GM18867 (cell line): ENCODE measurements at regions not wholly inside any gene's neighbourhood (a gene's known extent, or its start where the extent isn't known, plus 50 kb on each side); places are given as distances from the start of the nearest gene placed in this dataset.

Experiments
- ATAC-seq: cut with Tn5 transposase; IDR thresholded peaks from one replicate; pipeline ENCODE4 v1.9.1; 2021; ENCODE audit warnings: mild to moderate bottlenecking, moderate library complexity; ENCODE audit not compliant: unreplicated experiment

DNA sequence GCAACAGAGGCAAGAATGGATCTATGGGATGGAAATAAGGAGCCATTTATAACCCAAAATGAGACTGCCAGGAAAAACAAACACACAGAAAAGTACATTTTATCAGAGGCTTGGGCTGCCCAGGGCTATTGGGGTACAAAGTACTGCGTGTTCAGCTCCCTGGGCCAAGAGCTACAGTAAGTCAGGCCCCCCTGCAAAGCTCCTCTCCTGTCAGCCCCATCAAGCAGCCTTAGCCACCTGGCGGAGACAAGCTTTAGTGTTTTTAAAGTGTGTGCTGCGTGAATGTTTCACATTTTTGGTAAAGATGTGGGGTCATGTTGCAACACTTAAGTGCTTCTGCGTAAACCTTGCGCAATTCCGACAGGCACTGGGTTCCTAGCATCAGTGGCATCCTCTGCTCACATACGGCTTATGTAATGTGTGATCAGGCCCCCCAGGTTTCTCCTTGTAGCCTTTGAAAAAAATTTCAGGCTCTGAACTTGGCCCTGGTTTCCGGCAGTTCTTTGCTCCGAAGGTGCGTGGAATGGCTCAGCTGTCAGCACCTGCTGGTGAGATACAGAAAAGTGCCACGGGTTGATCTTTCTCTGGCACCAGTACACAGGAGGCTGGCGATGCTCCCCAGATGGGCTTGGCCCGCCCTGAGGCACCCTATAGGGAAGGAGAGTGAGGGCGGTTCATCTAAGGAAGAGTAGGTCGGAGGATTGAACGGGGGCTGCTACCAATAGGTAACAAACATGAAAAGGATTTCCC, 198.7 kb upstream of the EEA1 start:
- no peak for ATAC-seq

DNA sequence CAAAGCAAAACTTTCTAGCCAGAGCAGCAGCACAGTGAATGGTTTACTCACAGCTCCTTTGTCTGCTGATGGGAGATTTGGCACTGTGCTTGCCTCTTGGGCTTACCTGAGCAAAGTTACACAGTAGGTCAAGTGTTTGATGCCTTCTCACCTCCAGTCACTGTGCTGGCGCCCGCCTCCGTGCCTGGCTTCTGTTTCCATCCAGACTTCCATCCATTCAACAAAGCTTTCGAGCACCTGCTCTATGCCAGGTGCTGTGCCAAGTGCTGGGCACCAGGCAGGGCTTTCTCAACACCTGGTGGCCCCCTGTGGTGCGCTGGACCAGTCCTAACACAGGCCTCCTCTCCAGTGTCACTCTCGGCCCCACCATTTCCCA, 199.2 kb upstream of the EEA1 start:
- no peak for ATAC-seq

- ATAC-seq: no peak
Measured at GRCh38 chr12:93130366-93131054, 201.4 kb upstream of the EEA1 start.

DNA sequence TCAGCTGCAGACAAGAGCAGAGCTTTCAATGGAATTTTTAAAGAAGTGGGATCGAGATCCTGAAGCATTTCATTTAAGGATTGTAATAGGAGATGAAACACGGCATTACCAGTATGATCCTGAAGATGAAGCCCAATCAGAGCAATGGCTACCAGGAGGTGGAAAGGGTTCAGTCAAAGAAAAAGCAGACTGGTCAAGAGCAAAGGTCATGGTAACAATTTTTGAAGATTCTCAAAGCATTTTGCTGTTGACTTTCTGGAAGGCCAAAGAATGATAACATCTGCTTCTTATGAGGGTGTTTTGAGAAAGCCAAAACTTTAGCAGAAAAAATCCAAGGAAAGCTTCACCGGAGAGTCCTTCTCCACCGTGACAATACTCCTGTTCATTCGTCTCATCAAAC, 204.3 kb upstream of the EEA1 start:
- no peak for ATAC-seq

- ATAC-seq: no peak
Measured at GRCh38 chr12:93134175-93134890, 205.2 kb upstream of the EEA1 start.

GRCh38 chr12:93134893-93135285, 205.8 kb upstream of the EEA1 start:
- no peak for ATAC-seq

DNA sequence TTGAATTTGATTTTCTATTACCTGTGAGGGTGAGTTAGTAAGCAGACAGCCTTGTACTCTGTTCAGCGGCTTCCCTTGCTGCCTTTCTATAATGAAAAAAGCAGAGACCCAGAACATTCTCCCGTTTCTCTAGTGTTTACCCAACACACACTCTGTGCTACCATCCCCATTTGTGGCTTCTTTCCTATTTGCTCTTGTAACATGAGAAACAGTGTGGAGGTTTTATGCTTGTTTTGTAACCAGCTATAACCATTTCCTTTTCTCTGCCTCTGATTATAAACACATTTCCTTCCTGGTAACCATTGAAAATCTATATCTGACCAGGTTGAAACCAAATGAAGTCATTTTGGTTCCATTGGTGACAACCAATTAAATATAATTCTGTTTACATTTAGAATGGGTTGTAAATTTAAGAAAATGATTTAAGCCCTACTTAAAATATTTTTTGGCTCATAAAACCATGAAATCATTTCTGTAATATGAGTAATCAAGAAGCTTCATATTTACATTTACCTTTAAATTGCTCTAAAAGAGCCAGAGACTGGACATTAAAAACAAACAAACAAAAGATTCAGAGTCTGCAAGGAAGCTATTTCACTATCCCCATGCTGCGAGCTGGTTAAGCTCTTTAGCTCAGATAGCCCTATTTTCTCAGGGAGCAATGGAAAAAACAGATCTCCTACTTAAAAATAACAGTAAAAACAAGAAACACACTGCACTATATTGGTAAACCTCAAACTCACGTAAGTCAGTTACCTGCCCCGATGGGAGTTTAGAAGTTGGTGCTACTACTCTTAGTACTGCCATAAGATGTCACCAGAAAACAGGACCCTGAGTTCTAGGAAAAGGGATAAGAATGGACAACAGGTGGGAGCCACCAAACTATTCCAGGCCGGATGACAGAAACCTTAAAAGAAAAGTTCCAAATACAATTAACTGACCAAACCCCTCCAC, 206.5 kb upstream of the EEA1 start:
- no peak for ATAC-seq

DNA sequence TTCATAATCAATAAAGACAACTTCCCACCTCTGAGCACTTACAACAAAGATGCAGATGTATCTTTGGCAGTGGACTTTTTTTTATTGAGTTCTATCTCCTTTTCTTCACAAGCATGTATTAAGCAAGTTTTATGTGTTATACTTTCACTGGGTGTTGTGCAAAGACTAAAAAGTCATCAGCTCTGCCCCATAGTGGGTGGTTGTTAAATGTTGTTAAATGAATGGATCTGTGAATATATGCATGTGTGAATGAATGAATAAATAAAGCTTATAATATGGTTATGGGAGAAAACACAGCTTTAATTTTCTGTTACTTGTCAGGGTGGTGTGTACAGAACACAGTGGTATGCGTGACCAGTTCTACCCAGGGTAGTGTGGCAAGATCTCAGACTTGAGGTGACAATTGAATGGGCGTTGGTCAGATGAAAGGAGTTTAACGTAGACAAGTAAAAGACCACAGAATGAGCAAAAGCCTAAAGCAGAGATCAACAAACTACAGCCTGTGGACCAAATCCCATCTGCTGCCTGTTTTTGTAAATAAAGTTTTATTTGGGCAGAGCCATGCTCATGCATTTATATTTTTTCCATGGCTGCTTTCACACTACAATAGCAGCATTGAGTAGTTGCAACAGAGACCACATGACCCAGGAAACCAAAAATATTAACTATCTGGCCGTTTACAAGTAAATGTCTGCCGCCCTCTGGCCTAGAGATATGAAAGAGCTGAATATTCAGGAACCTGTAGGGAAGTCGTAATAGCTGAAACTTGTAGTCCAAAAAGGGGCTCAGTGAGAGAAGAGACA, 207.4 kb upstream of the EEA1 start:
- no peak for ATAC-seq

DNA sequence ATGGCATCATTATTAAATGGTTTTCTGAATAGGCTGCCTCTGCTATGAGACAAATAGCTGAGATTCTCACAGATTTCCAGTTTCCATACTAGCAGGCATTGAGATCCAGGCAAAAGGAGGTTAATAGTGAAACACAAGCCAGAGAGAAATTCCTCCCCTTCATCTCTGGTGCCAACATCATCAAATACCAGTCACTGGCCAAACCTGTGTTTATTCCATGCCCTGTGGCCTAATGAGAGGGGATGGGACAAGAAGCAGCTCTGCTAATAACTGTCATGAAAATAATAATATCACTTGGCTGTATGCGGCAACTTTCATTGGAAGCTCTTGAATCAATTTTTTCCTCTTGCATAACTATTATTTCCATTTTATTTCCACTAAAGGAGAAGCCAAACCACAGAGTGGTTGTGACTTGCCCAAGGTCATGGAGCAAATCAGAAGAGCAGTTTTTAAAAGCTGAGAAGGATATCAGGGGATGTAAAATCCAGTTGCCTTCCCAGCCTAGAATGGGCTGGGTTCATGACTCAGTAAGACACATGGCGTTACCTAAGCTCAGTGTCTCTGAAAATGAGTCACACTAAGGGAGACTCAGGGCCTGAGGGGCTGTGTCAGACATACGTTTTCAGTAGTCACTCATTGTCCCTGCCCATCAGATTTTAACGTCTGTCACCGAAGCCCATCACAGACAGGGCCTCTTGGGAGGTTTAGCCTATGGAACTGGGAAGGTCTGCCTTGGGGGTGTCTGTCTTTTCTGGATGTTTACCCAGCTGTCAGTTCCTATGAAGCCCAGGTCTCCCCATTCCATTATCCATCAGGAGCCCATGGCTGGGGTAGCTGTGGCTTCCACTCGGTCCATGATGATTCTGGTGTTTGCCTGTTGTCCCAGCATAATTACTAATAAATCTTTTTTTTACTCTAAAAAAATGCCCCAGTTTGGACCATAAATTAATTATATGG, 208.8 kb upstream of the EEA1 start:
- peak; percentile 45 for ATAC-seq

DNA sequence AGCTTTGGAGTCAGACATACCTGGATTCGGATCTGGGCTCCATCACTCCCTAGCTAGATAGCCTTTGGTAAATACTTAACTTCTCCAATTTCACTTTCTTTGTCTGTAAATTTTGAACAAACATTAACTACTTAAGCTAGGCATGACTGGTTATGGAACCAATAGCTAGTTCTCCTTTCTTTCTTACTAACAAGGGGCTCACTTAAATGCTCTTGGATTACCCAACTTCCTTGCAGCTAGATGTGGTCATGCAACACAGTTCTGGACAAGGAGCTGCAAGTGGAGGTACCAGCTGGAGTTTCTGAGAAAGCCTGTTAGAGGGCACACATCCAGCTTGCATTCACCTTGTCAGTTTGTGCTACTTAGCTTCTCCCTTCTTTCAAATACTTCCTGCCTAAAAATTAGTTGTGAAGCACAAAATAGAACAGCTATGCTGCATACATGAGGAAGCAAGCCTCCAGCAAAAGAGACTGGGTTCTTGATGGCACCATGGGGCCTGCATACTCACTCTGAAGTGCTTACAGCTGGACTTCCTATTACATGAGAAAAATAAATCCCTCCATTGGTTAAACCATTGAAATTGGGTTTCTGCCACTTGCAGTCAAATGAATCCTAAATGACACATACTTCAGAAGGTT, 210.1 kb upstream of the EEA1 start:
- ATAC-seq: peak; percentile 49

DNA sequence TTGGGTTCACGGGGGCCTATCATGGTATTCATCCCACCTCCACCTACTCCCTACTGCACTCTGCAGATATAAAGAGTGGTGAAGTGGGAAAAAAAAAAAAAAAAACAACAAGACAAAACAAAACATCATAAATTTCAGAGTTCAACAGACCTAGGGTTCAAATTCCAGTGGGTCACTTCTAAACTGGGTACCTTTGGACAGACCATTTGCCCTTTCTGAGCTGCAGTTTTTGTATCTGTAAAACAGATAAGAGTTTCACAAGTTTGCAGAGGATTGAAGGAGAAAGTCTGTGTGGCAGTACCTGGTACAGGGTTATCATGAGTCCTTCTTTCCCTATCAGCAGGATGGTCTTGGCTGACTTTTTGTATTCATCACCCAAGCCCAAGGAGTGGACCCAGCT, 211.2 kb upstream of the EEA1 start:
- no peak for ATAC-seq

GRCh38 chr12:93140801-93141200, 211.7 kb upstream of the EEA1 start:
- ATAC-seq: no peak

DNA sequence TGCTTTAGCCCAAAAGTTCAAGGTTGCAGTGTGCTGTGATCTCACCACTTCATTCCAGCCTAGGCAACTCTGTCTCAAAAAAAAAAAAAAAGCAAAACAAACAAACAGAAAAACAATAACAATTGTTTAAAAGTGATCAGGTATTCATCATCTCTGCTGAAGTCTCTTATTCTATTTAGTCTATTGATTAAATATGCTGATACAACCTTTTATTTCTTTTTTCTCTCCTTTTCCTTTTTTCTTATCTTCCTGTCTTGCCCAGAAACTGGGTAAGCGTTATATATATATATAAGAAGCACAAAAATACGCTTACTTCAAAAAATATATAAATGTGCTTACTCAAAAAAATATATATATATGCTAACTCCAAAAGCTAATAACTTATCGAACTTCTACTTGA, 213.8 kb upstream of the EEA1 start:
- ATAC-seq: no peak

DNA sequence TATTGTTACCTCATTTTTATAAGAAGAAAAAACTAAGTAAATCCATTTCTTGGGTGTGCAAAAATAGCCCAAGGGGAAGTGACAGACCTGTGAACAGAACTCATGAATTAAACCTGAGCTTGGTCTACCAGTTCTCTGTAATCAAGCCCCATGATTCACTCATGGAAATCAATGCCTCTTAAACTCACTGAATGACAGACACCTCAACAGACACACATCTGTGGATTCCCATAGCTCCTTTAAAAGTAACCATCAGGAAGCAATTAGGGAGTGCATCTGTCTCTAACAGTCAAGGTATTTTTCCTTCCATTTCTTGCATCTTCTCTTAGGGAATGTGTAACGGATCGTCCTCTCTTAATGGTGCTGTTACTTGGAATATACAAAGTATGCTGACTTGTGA, 215.0 kb upstream of the EEA1 start:
- ATAC-seq: no peak

GRCh38 chr12:93145086-93145485, 216.0 kb upstream of the EEA1 start:
- ATAC-seq: no peak

- ATAC-seq: no peak
Measured at GRCh38 chr12:93146263-93146939, 217.3 kb upstream of the EEA1 start.

- no peak for ATAC-seq
Measured at GRCh38 chr12:93146970-93147369, 217.9 kb upstream of the EEA1 start.

GRCh38 chr12:93148412-93148811, 219.3 kb upstream of the EEA1 start:
- no peak for ATAC-seq
